HL-60 (cell line): ENCODE measurements at regions not wholly inside any gene's neighbourhood (a gene's known extent, or its start where the extent isn't known, plus 50 kb on each side); places are given as distances from the start of the nearest gene placed in this dataset.

Experiments
- GABPA ChIP-seq: IDR thresholded peaks from 2 replicates; pipeline ENCODE4 v1.6.1; 2012; ENCODE audit warnings: low read depth
- POLR2AphosphoS5 ChIP-seq: IDR thresholded peaks from 2 replicates; pipeline ENCODE4 v1.6.1; 2012; ENCODE audit warnings: low read depth
- TF ChIP-seq, protein P1 (sequence below): IDR thresholded peaks from one replicate; pipeline ENCODE4 v1.5.1; 2011; ENCODE audit warnings: low read length, control low read depth, inconsistent platforms; ENCODE audit not compliant: insufficient read depth

DNA sequence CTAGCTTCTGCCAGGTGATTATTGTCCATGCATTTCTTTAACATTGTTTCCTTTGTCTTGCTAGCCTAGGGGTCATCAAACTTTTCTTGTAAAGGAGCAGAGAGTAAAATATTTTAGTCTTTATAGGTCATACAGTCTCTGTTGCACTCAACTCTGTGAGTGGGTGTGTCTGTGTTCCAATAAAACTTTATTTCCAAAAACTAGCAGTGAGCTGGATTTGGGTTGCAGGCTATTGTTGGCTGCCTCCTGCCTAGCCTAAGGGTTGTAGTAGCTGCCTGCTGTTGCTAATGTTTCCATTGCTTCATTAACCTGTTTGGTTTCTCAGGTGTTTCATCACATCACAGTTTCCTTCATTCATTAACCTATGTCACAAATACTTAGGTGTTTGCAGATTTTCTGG, 64.0 kb upstream of the DCP1A start:
- TF ChIP-seq, protein P1, sequence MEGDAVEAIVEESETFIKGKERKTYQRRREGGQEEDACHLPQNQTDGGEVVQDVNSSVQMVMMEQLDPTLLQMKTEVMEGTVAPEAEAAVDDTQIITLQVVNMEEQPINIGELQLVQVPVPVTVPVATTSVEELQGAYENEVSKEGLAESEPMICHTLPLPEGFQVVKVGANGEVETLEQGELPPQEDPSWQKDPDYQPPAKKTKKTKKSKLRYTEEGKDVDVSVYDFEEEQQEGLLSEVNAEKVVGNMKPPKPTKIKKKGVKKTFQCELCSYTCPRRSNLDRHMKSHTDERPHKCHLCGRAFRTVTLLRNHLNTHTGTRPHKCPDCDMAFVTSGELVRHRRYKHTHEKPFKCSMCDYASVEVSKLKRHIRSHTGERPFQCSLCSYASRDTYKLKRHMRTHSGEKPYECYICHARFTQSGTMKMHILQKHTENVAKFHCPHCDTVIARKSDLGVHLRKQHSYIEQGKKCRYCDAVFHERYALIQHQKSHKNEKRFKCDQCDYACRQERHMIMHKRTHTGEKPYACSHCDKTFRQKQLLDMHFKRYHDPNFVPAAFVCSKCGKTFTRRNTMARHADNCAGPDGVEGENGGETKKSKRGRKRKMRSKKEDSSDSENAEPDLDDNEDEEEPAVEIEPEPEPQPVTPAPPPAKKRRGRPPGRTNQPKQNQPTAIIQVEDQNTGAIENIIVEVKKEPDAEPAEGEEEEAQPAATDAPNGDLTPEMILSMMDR, result no peak
- TF ChIP-seq POLR2AphosphoS5 (no peak), GABPA (no peak)
